K562 (cell line): ENCODE measurements at regions not wholly inside any gene's neighbourhood (a gene's known extent, or its start where the extent isn't known, plus 50 kb on each side); places are given as distances from the start of the nearest gene placed in this dataset.

Source experiments
- FOXA1 ChIP-seq: fragments of 450-650 bp; IDR thresholded peaks from 2 replicates; pipeline ENCODE4 v1.6.1; 2016; ENCODE audit warnings: mild to moderate bottlenecking, borderline replicate concordance
- TAF1 ChIP-seq: IDR thresholded peaks from 2 replicates; pipeline ENCODE4 v1.6.1; 2011; ENCODE audit warnings: mild to moderate bottlenecking, low read length, moderate library complexity; ENCODE audit not compliant: insufficient read depth, control insufficient read depth, severe bottlenecking; ENCODE audit errors: extremely low read depth
- ZBTB33 ChIP-seq: sonication (generic); formaldehyde crosslinking; IDR thresholded peaks from 2 replicates; pipeline ENCODE4 v1.8.1; 2023; ENCODE audit warnings: mild to moderate bottlenecking, missing genetic modification reagents
- ZBTB40 ChIP-seq, 2 experiments: fragments of 450-650 bp in 1 of 2; sonication (generic) in 1 of 2; formaldehyde crosslinking in 1 of 2; IDR thresholded peaks; 2 replicates each; pipeline versions ENCODE4 v1.7.1 to v1.9.0; 2016 to 2022; ENCODE audit warnings: inconsistent platforms in 1 of 2, mild to moderate bottlenecking in 1 of 2, missing genetic modification reagents in 1 of 2
- ZNF274 ChIP-seq: IDR thresholded peaks from 2 replicates; pipeline ENCODE4 v1.6.1; 2011; ENCODE audit warnings: low read depth, mild to moderate bottlenecking, low read length, moderate library complexity, borderline replicate concordance

GRCh38 chr3:103085465-103085864 lies 650.6 kb downstream of the ZPLD1 start:
- TF ChIP-seq TAF1 (no peak), ZBTB40 (IDR thresholded peaks at IDR 0.05) (no peak), ZBTB40 (CRISPR knock-in tag; IDR thresholded peaks at IDR 0.05) (no peak), FOXA1 (no peak), ZNF274 (no peak), ZBTB33 (CRISPR knock-in tag) (no peak)
